KOPT-K1 (cell line): ENCODE measurements at regions not wholly inside any gene's neighbourhood (a gene's known extent, or its start where the extent isn't known, plus 50 kb on each side); places are given as distances from the start of the nearest gene placed in this dataset.

Experiments used
- H3K27ac ChIP-seq: fragments of 200-600 bp; sonication (generic); 2 replicates; pipeline ENCODE4 v1.5.1; 2016; ENCODE audit warnings: antibody characterized with exemption, mild to moderate bottlenecking, low read depth, low read length; ENCODE audit not compliant: poor library complexity, severe bottlenecking
- H3K36me3 ChIP-seq: fragments of 200-600 bp; sonication (generic); 2 replicates; pipeline ENCODE4 v1.5.1; 2017; ENCODE audit warnings: antibody characterized with exemption, mild to moderate bottlenecking, low read length, moderate library complexity; ENCODE audit not compliant: insufficient read depth
- H3K9me3 ChIP-seq: fragments of 200-600 bp; sonication (generic); 2 replicates; pipeline ENCODE4 v1.5.1; 2017; ENCODE audit warnings: antibody characterized with exemption, low read length, mild to moderate bottlenecking; ENCODE audit not compliant: insufficient read depth, poor library complexity, severe bottlenecking

GRCh38 chr7:41517771-41518170 lies 185.1 kb downstream of the INHBA start:
- H3K9me3 ChIP-seq, result peaks cover 3% of the 10 kb centered on the region
- H3K27ac ChIP-seq, result no peak overlapping the region
- no peaks in the 10 kb centered on the region for H3K36me3 ChIP-seq

- peaks cover 3% of the 10 kb centered on the region for H3K9me3 ChIP-seq
- H3K27ac ChIP-seq, result no peak overlapping the region
- H3K36me3 ChIP-seq, result no peaks in the 10 kb centered on the region
Measured at GRCh38 chr7:41508755-41509154, 194.1 kb downstream of the INHBA start.

- no peak overlapping the region for H3K27ac ChIP-seq
- peaks cover 3% of the 10 kb centered on the region for H3K9me3 ChIP-seq
- H3K36me3 ChIP-seq, result no peaks in the 10 kb centered on the region
Measured at GRCh38 chr7:41507686-41508268, 195.1 kb downstream of the INHBA start.

GRCh38 chr7:41504214-41504980 lies 198.5 kb downstream of the INHBA start:
- Histone ChIP-seq H3K9me3 (peaks cover 3% of the 10 kb centered on the region), H3K27ac (no peak overlapping the region), H3K36me3 (no peaks in the 10 kb centered on the region)

- no peak overlapping the region for H3K27ac ChIP-seq
- no peaks in the 10 kb centered on the region for H3K36me3 ChIP-seq
- H3K9me3 ChIP-seq, result peaks cover 3% of the 10 kb centered on the region
Measured at GRCh38 chr7:41503438-41503837, 199.5 kb downstream of the INHBA start.

- H3K9me3 ChIP-seq, result peaks cover 3% of the 10 kb centered on the region
- no peak overlapping the region for H3K27ac ChIP-seq
- no peaks in the 10 kb centered on the region for H3K36me3 ChIP-seq
Measured at GRCh38 chr7:41501466-41501865, 201.4 kb downstream of the INHBA start.

- no peaks in the 10 kb centered on the region for H3K36me3 ChIP-seq
- no peak overlapping the region for H3K27ac ChIP-seq
- peaks cover 3% of the 10 kb centered on the region for H3K9me3 ChIP-seq
Measured at GRCh38 chr7:41501006-41501405, 201.9 kb downstream of the INHBA start.

GRCh38 chr7:41492603-41493002 lies 210.3 kb downstream of the INHBA start:
- no peaks in the 10 kb centered on the region for H3K36me3 ChIP-seq
- H3K9me3 ChIP-seq, result no peaks in the 10 kb centered on the region
- no peak overlapping the region for H3K27ac ChIP-seq

GRCh38 chr7:41491883-41492471 lies 210.9 kb downstream of the INHBA start:
- no peak overlapping the region for H3K27ac ChIP-seq
- H3K9me3 ChIP-seq, result no peaks in the 10 kb centered on the region
- no peaks in the 10 kb centered on the region for H3K36me3 ChIP-seq

- Histone ChIP-seq H3K9me3 (no peaks in the 10 kb centered on the region), H3K36me3 (no peaks in the 10 kb centered on the region), H3K27ac (no peak overlapping the region)
Measured at GRCh38 chr7:41491308-41491707, 211.6 kb downstream of the INHBA start.

GRCh38 chr7:41489885-41490284 lies 213.0 kb downstream of the INHBA start:
- Histone ChIP-seq H3K36me3 (no peaks in the 10 kb centered on the region), H3K9me3 (no peaks in the 10 kb centered on the region), H3K27ac (no peak overlapping the region)

- no peaks in the 10 kb centered on the region for H3K9me3 ChIP-seq
- no peak overlapping the region for H3K27ac ChIP-seq
- H3K36me3 ChIP-seq, result no peaks in the 10 kb centered on the region
Measured at GRCh38 chr7:41487229-41487940, 215.5 kb downstream of the INHBA start.

GRCh38 chr7:41481353-41481752 lies 221.5 kb downstream of the INHBA start:
- H3K36me3 ChIP-seq, result no peaks in the 10 kb centered on the region
- H3K27ac ChIP-seq, result no peak overlapping the region
- H3K9me3 ChIP-seq, result peaks cover 5% of the 10 kb centered on the region

GRCh38 chr7:41478187-41478586 lies 224.7 kb downstream of the INHBA start:
- H3K27ac ChIP-seq, result no peak overlapping the region
- H3K9me3 ChIP-seq, result peaks cover 5% of the 10 kb centered on the region
- no peaks in the 10 kb centered on the region for H3K36me3 ChIP-seq

- no peaks in the 10 kb centered on the region for H3K36me3 ChIP-seq
- no peak overlapping the region for H3K27ac ChIP-seq
- peaks cover 5% of the 10 kb centered on the region for H3K9me3 ChIP-seq
Measured at GRCh38 chr7:41476460-41476803, 226.5 kb downstream of the INHBA start.
